ENCODE measurements at regions not wholly inside any gene's neighbourhood (a gene's known extent, or its start where the extent isn't known, plus 50 kb on each side); places are given as distances from the start of the nearest gene placed in this dataset.
"Not testable (repeated sequence)": the region's sequence is repeated elsewhere in the genome, so short reads cannot be mapped to it uniquely, and the experiment has no call there.

DNA sequence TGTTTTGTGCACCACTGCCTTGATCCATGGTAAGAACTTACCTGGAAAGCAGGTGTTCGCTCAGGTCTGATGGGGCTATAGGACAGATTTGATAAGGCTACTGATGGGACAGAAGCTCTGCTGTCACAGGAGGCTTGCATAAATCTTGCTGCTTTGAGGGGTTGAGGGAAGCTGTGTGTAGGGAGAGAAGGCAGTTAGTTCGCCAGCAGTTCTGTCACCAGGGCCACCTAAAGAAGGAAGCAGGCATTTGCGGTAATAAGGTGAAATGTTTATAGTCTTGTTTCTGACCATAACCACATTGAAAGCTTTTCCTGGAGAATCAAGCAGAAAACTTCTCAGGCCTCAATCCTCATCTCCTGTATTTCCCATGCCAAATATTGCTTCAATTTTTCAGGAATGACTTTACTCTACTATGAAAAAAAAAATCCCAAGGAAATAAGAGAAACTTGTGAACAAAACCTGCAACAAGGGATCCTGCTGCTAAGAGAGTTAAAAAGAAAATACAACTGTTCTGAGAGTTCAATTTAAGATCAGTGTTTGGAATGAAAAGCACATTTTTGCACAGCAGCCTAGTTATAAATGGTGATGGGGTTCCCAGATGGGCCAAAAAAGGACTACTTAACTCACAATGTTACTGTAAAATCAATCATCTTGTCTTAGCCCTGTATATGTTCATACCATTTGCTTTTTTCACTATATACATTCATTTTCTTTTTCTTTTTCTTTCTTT, 122.0 kb upstream of the RANBP3L start:
- Mint-ChIP-seq H3K36me3 (ENCODE audit: low read depth) (no peaks in the 10 kb centered on the region), H3K4me3 (no peak overlapping the region), H3K27ac (no peak overlapping the region), H3K27me3 (peaks cover 3% of the 10 kb centered on the region), H3K9me3 (no peaks in the 10 kb centered on the region), H3K4me1 (no peaks in the 10 kb centered on the region)
- ATAC-seq (replicated peaks) = peak; percentile 24

DNA sequence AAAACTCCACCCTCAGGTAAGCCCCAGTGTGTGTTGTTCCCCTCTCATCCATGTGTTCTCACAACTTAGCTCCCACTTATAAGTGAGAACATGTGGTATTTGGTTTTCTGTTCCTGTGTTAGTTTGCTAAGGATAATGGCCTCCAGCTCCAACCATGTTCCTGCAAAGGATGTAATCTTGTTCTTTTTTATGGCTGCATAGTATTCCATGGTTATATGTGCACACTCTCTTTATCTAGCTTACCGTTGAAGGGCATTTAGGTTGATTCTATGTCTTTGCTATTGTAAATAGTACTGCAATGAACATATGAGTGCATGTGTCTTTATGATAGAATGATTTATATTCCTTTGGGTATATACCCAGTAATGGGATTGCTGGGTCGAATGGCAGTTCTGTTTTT, 124.4 kb upstream of the RANBP3L start:
- H3K27me3 Mint-ChIP-seq = peaks cover 10% of the 10 kb centered on the region
- H3K36me3 Mint-ChIP-seq (ENCODE audit: low read depth); H3K4me3 Mint-ChIP-seq; H3K4me1 Mint-ChIP-seq; H3K27ac Mint-ChIP-seq; H3K9me3 Mint-ChIP-seq; ATAC-seq (replicated peaks): not testable (repeated sequence)

DNA sequence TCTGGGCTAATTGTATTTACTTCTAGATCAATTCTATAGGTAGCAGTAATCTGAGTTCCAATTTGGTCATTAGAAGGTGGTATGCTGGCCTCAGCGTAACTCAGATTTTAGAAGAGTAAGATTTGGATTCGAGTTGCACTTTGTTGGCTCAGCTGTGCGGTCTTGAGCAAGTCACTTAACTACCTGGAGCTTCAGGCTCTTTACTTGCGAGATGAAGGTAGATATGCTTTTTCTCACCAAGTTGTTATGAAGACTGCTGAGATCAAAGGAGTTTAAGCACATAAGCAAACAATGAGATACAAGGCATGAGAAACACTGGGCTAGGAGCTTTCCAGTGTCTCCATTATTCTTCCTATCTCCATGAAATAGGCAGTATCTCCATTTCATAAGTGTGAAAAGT, 133.8 kb upstream of the RANBP3L start:
- ATAC-seq (replicated peaks) = no peak
- no peaks in the 10 kb centered on the region for H3K9me3 Mint-ChIP-seq
- H3K4me1 Mint-ChIP-seq = no peaks in the 10 kb centered on the region
- no peak overlapping the region for H3K4me3 Mint-ChIP-seq
- peaks cover 29% of the 10 kb centered on the region for H3K27me3 Mint-ChIP-seq
- H3K27ac Mint-ChIP-seq = no peak overlapping the region
- no peaks in the 10 kb centered on the region for H3K36me3 Mint-ChIP-seq (ENCODE audit: low read depth)

DNA sequence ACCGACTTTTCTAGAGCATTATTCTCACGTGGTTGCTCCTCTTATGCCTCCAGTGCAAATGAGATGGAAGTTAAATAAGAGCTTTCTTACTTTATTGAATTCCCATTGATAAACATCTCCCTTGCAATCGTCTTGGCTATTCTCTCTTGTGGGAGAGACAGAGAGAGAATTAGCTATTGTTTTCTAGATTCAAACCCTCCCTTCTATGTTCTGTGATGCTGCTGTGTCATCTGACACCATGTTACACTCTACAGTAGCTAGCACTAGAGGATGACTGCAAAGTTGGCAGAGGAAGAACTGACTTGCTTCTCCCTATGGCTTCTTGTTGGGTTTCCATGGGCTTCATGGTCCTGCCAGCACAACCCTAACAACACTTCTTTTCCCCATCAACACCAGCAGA, 134.6 kb upstream of the RANBP3L start:
- no peak overlapping the region for H3K4me3 Mint-ChIP-seq
- no peaks in the 10 kb centered on the region for H3K4me1 Mint-ChIP-seq
- no peaks in the 10 kb centered on the region for H3K36me3 Mint-ChIP-seq (ENCODE audit: low read depth)
- H3K27me3 Mint-ChIP-seq = peaks cover 26% of the 10 kb centered on the region
- no peak overlapping the region for H3K27ac Mint-ChIP-seq
- H3K9me3 Mint-ChIP-seq = no peaks in the 10 kb centered on the region
- no peak for ATAC-seq (replicated peaks)

DNA sequence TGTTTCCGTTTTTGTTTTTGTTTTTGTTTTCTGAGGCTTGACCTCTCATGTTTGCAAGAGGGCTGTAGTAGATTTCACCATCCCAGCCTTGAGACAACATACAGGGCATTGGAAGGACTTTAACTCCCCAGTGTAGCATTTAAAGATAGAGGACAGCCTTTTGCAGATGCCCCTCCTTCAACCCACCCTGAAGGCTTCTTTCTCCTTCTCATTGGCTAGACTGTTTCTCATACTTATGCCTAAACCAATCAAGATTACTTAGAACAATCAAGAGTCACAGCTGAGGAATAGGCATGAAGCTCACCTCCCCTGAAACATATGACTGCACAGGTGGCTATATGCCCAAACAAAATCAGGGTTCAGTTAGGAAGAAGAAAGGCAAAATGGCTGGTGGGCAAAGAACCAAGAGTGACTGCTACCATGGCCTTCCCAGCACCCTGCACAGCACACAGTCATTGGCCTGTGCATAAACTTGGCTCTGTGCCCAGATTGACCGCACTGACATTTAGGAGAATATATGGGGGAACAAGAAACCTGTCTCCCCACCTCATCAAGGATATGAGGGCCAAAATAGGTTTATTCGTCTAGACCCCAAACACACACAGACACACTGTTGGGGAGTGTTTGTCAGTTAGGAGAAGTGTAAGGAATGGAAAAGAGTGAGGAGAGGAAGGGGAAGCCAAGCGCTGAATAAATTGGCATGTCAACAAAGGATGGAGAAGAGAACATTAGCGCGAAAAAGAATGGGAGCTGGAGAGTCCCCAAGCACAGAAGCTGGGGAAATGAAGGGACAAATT, 137.3 kb upstream of the RANBP3L start:
- peaks cover 6% of the 10 kb centered on the region for H3K4me1 Mint-ChIP-seq

DNA sequence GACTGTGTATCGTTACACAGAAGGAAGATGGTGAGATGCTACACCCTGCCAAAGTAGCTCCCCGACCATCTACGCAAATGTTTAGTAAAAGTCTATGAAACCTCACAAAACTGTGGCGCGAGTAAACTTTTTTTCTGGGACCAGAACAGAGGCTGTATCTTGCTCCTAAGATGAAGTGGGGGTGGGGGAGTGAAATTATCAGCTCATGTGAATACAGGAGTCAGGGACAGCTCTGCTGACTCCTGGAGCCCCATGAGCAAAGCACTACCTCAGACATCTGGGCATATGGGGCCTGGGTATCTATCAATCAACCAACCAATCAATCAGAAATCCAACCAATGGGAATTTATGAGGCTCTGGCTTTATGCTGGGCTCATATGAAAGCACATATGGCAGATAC, 138.6 kb upstream of the RANBP3L start:
- H3K4me1 Mint-ChIP-seq = peaks cover 6% of the 10 kb centered on the region
- H3K4me3 Mint-ChIP-seq = no peak overlapping the region
- peaks cover 5% of the 10 kb centered on the region for H3K9me3 Mint-ChIP-seq
- no peak overlapping the region for H3K27ac Mint-ChIP-seq
- no peak for ATAC-seq (replicated peaks)
- no peaks in the 10 kb centered on the region for H3K36me3 Mint-ChIP-seq (ENCODE audit: low read depth)
- peaks cover 37% of the 10 kb centered on the region for H3K27me3 Mint-ChIP-seq

More for the DNA sequence above, 137.3 kb upstream of the RANBP3L start:
- no peak overlapping the region for H3K4me3 Mint-ChIP-seq
- H3K27ac Mint-ChIP-seq = no peak overlapping the region
- H3K9me3 Mint-ChIP-seq = peaks cover 5% of the 10 kb centered on the region
- H3K27me3 Mint-ChIP-seq = peaks cover 33% of the 10 kb centered on the region
- no peak for ATAC-seq (replicated peaks)
- no peaks in the 10 kb centered on the region for H3K36me3 Mint-ChIP-seq (ENCODE audit: low read depth)

DNA sequence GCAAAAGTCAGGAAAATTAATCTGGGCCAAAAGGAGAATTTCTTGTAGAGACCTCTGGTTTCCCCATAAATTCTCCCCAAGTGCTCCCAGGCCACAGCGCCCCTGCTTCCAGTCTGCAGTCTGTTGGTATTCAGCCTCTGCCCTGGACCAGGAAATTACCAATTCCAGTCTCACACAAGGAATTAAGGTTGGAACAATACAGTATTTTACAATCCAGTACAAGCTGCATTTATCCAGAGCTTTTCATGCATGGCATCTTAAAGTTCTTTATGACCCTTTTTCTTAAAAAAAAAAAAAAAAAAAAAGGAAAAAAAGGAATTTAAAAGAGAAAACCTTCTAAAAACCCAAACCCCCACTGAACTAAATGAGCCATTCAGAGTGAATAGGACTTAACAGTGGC, 139.6 kb upstream of the RANBP3L start:
- H3K27me3 Mint-ChIP-seq = peaks cover 35% of the 10 kb centered on the region
- no peak overlapping the region for H3K4me3 Mint-ChIP-seq
- H3K27ac Mint-ChIP-seq = no peak overlapping the region
- ATAC-seq (replicated peaks) = no peak
- peaks cover 6% of the 10 kb centered on the region for H3K4me1 Mint-ChIP-seq
- peaks cover 5% of the 10 kb centered on the region for H3K9me3 Mint-ChIP-seq
- no peaks in the 10 kb centered on the region for H3K36me3 Mint-ChIP-seq (ENCODE audit: low read depth)

DNA sequence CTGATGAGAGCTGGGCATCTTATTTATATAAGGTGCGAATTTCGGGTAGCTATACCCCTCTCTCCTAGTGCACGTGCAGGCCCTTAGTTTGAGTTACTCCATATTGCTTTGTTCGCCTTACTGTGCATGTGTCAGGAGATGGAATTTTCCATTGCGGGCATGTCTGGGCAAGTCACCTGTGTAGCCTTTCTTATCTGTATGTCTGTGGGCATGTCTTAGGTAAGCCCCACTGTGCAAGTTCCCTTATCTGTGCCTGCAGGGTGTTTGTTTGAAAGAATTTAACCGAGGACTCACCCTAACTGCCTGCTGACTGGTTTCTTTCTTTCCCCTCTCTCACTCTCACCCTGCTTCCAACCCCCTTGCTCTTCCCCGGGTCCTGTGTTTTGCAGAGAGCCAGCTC, 140.7 kb upstream of the RANBP3L start:
- peaks cover 6% of the 10 kb centered on the region for H3K4me1 Mint-ChIP-seq
- peak overlapping the region; percentile 63 for H3K27ac Mint-ChIP-seq

DNA sequence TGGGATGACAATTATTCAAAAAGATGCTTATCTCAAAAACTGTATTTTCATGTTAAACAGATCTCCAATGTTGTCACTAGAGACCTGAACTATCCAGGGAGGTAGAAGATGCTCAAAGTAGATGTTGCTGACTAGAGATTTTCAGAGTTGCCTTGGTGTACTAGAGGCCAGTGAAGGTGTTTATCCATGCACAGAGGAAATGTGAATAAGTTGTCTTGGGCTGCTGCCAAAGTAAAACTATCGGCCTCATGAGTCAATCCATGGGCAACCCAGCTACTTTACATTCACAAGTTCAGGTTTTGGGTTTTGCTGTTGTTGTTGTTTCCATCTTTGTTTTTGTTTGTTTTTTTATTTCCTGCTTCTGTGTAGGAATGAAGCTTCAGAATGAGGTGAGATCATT, 141.1 kb upstream of the RANBP3L start:
- peak overlapping the region; percentile 11 for H3K4me3 Mint-ChIP-seq
- ATAC-seq (replicated peaks) = peak; percentile 46
- peaks cover 5% of the 10 kb centered on the region for H3K9me3 Mint-ChIP-seq
- H3K27ac Mint-ChIP-seq = peak overlapping the region; percentile 63
- H3K27me3 Mint-ChIP-seq = peaks cover 24% of the 10 kb centered on the region
- no peaks in the 10 kb centered on the region for H3K36me3 Mint-ChIP-seq (ENCODE audit: low read depth)
- H3K4me1 Mint-ChIP-seq = peaks cover 6% of the 10 kb centered on the region

More for the DNA sequence above, 140.7 kb upstream of the RANBP3L start:
- Mint-ChIP-seq H3K9me3 (peaks cover 5% of the 10 kb centered on the region), H3K4me3 (peak overlapping the region; percentile 11), H3K36me3 (ENCODE audit: low read depth) (no peaks in the 10 kb centered on the region), H3K27me3 (peaks cover 27% of the 10 kb centered on the region)
- ATAC-seq (replicated peaks) = peak; percentile 26

DNA sequence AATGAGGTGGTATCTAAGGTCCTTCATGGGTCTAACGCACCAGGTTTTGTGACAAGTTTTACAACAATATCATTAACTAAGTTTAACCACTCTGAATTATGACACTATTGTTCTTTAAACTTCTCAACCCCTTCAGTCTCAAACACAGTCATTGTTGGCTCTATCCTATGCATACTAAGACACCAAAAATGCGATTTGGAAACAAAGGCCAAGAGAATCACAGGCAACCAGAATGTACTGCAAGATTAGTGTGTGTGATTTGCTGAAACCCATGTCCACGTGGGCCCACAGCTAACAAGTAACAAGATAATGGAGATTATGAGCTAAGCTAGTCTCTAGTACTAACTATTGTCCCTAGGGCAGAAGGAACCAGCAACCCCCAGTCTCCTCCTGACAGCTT, 142.2 kb upstream of the RANBP3L start:
- peaks cover 21% of the 10 kb centered on the region for H3K27me3 Mint-ChIP-seq
- H3K36me3 Mint-ChIP-seq (ENCODE audit: low read depth) = no peaks in the 10 kb centered on the region
- no peak overlapping the region for H3K27ac Mint-ChIP-seq
- H3K9me3 Mint-ChIP-seq = peaks cover 5% of the 10 kb centered on the region
- no peak for ATAC-seq (replicated peaks)
- peaks cover 6% of the 10 kb centered on the region for H3K4me1 Mint-ChIP-seq
- no peak overlapping the region for H3K4me3 Mint-ChIP-seq

DNA sequence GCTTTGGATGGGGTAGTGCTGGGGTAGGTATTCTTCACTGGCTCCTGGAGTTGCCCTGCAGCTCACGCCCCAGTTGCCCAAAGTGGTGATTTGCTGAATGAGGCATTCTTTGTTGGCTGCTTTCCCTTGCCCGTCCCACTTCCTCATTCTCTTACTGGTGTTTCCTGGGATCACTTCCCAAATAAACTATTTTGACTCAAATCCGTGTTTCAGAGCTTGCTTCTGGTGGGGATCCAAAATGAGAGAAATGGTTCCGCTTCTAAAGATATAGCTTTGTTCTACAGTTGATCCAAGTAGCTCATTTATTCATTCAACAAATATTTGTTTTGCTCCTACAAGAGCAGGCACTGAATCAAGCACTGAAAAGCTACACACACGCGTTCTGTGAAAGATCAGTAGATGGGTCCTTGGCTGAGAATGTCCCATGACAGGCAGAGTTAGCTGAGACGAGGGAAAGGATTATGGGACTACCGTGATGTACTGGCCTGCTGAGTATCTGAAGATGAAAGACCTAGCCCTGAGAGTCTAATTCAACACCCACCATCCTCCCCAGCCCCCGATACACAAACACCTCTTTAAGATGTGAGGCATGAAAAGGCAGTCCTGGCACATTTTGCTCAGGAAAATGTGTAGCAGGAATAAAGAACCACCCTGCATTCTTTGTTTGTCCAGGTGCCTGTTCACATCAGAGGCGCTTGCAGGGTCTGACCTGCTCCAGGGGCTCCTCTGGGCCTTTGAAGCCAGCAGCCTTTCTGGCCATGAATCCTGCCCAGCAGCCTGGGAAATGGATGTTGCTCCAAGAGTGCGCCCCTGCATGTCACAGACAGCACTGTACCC, 143.1 kb upstream of the RANBP3L start:
- ATAC-seq (replicated peaks) = no peak
- no peak overlapping the region for H3K27ac Mint-ChIP-seq

DNA sequence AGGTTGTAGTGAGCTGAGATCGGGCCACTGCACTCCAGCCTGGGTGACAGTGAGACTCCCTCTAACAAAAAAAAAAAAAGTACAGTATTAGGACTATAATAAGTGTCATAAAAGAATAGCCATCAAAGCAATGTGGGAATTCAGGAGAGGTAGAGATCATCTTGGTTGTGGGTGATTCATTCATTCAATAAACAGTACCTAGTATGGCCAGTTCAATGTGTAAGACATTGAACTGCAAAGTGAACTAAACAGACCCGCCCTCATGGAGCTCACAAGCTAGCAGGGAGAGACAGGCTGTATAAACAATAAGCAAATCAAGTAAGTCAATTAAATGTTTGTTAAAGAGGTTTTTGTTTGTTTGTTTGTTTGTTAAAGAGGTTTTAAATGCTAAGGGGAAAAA, 146.1 kb upstream of the RANBP3L start:
- H3K27ac Mint-ChIP-seq = no peak overlapping the region
- H3K4me3 Mint-ChIP-seq = no peak overlapping the region
- H3K9me3 Mint-ChIP-seq = peaks cover 2% of the 10 kb centered on the region
- peaks cover 12% of the 10 kb centered on the region for H3K27me3 Mint-ChIP-seq
- peaks cover 2% of the 10 kb centered on the region for H3K4me1 Mint-ChIP-seq
- no peak for ATAC-seq (replicated peaks)
- H3K36me3 Mint-ChIP-seq (ENCODE audit: low read depth) = no peaks in the 10 kb centered on the region

More for the DNA sequence above, 143.1 kb upstream of the RANBP3L start:
- H3K4me1 Mint-ChIP-seq = peaks cover 6% of the 10 kb centered on the region
- H3K9me3 Mint-ChIP-seq = peaks cover 5% of the 10 kb centered on the region
- peaks cover 16% of the 10 kb centered on the region for H3K27me3 Mint-ChIP-seq
- H3K4me3 Mint-ChIP-seq = no peak overlapping the region
- no peaks in the 10 kb centered on the region for H3K36me3 Mint-ChIP-seq (ENCODE audit: low read depth)

DNA sequence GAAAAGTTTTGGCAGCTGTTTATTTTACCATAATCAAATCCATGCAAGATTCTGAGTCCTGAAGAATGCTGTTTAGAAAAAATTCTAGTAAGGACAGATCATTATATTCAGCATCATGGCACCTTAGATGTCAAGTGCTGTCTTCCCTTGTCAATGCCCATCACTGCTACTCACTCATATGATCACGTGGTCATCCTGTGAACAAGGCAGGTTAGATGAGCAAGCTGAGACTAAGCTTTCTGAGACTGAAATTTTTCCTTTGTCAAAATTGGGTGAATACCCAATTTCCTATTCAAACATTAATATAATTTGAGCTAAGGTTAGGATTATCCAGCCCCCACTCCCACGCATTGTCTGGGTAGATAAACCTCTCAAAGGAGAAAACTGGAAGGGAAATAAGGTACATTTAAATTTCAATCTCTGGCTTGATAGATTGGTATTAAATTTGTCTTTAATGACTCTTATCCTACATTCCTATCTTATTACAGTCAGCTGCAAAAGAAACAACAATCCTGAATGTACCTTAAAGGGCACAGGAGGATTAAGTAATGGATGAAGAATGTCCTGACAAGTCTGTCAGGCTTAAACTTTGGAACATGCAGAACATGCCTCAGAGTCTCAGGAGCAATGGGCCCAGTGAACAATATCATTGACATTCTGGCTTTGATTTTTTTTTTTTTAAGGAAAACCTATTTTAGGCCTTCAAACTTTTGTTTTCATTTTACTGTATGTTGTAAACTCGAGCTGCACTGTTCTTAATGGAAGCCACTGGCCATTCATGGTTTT, 148.7 kb upstream of the RANBP3L start:
- H3K27ac Mint-ChIP-seq = no peak overlapping the region
- peaks cover 3% of the 10 kb centered on the region for H3K27me3 Mint-ChIP-seq
- no peak for ATAC-seq (replicated peaks)

More for the DNA sequence above, 148.7 kb upstream of the RANBP3L start:
- H3K4me1 Mint-ChIP-seq = no peaks in the 10 kb centered on the region
- H3K9me3 Mint-ChIP-seq = no peaks in the 10 kb centered on the region
- no peak overlapping the region for H3K4me3 Mint-ChIP-seq
- H3K36me3 Mint-ChIP-seq (ENCODE audit: low read depth) = no peaks in the 10 kb centered on the region
